ENCODE measurements at regions not wholly inside any gene's neighbourhood (a gene's known extent, or its start where the extent isn't known, plus 50 kb on each side); places are given as distances from the start of the nearest gene placed in this dataset.

GRCh38 chr6:81326881-81327561, 425.5 kb downstream of the TENT5A start:
- Histone ChIP-seq H3K27me3 (no peaks in the 10 kb centered on the region), H3K27ac (no peak overlapping the region), H3K4me1 (no peaks in the 10 kb centered on the region), H3K4me3 (no peak overlapping the region), H3K9me3 (no peaks in the 10 kb centered on the region), H3K36me3 (ENCODE audit: low read depth, missing control alignments) (no peaks in the 10 kb centered on the region)
- peak; percentile 13 for DNase-seq
- TF ChIP-seq CTCF (IDR thresholded peaks at IDR 0.05), result no peak
- TF ChIP-seq POLR2A (IDR thresholded peaks at IDR 0.05), result no peak
- intact Hi-C loops (cut with DNase I; ENCODE audit: low total_unique reads), result no loop called here
- WGBS, 2 donors, result 50 to 53% methylated on average over 7 of the region's 7 CpGs

- TF ChIP-seq POLR2A (IDR thresholded peaks at IDR 0.05), result no peak
- no peak for TF ChIP-seq CTCF (IDR thresholded peaks at IDR 0.05)
- 88 to 90% methylated on average over 2 of the region's 2 CpGs for WGBS, 2 donors
- intact Hi-C loops (cut with DNase I; ENCODE audit: low total_unique reads), result no loop called here
Measured at GRCh38 chr6:81309811-81310210, 442.7 kb downstream of the TENT5A start.

GRCh38 chr6:81308577-81309279, 443.8 kb downstream of the TENT5A start:
- Histone ChIP-seq H3K36me3 (ENCODE audit: low read depth, missing control alignments) (no peaks in the 10 kb centered on the region), H3K9me3 (no peaks in the 10 kb centered on the region), H3K27me3 (no peaks in the 10 kb centered on the region), H3K4me3 (no peak overlapping the region), H3K27ac (no peak overlapping the region), H3K4me1 (peaks cover 10% of the 10 kb centered on the region)
- no peak for DNase-seq
- 88 to 95% methylated on average over 6 of the region's 6 CpGs for WGBS, 2 donors
- intact Hi-C loops (cut with DNase I; ENCODE audit: low total_unique reads), result no loop called here
- TF ChIP-seq POLR2A (IDR thresholded peaks at IDR 0.05) (no peak), CTCF (IDR thresholded peaks at IDR 0.05) (no peak)

More at GRCh38 chr6:81309811-81310210, 442.7 kb downstream of the TENT5A start:
- DNase-seq, result no peak
- H3K27ac ChIP-seq, result no peak overlapping the region
- peaks cover 10% of the 10 kb centered on the region for H3K4me1 ChIP-seq
- H3K4me3 ChIP-seq, result no peak overlapping the region
- H3K36me3 ChIP-seq (ENCODE audit: low read depth, missing control alignments), result no peaks in the 10 kb centered on the region
- H3K9me3 ChIP-seq, result no peaks in the 10 kb centered on the region
- H3K27me3 ChIP-seq, result no peaks in the 10 kb centered on the region

GRCh38 chr6:81307651-81308214, 444.7 kb downstream of the TENT5A start:
- intact Hi-C loops (cut with DNase I; ENCODE audit: low total_unique reads), result no loop called here
- DNase-seq, result no peak
- Histone ChIP-seq H3K9me3 (no peaks in the 10 kb centered on the region), H3K4me3 (no peak overlapping the region), H3K27ac (no peak overlapping the region), H3K36me3 (ENCODE audit: low read depth, missing control alignments) (no peaks in the 10 kb centered on the region), H3K27me3 (no peaks in the 10 kb centered on the region), H3K4me1 (peaks cover 10% of the 10 kb centered on the region)
- 57 to 77% methylated on average over 4 of the region's 4 CpGs for WGBS, 2 donors
- TF ChIP-seq POLR2A (IDR thresholded peaks at IDR 0.05), result no peak
- TF ChIP-seq CTCF (IDR thresholded peaks at IDR 0.05), result no peak

Measured in testis (tissue), 2 donors.